ENCODE measurements at regions not wholly inside any gene's neighbourhood (a gene's known extent, or its start where the extent isn't known, plus 50 kb on each side); places are given as distances from the start of the nearest gene placed in this dataset.

- no peak overlapping the region for H3K4me3 ChIP-seq (ENCODE audit: low read depth, low read length)
- TF ChIP-seq CTCF (IDR thresholded peaks at IDR 0.05; ENCODE audit: low read depth, low read length, missing control alignments): no peak
- no peak for DNase-seq (ENCODE audit: low read depth)
Measured at GRCh38 chr6:16912756-16913155, 151.5 kb upstream of the ATXN1 start.

- no peak overlapping the region for H3K4me3 ChIP-seq (ENCODE audit: low read depth, low read length)
- TF ChIP-seq CTCF (IDR thresholded peaks at IDR 0.05; ENCODE audit: low read depth, low read length, missing control alignments): no peak
- DNase-seq (ENCODE audit: low read depth): no peak
Measured at GRCh38 chr6:16911088-16911487, 149.8 kb upstream of the ATXN1 start.

GRCh38 chr6:16909658-16910360 lies 148.5 kb upstream of the ATXN1 start:
- no peak overlapping the region for H3K4me3 ChIP-seq (ENCODE audit: low read depth, low read length)
- DNase-seq (ENCODE audit: low read depth): no peak
- TF ChIP-seq CTCF (IDR thresholded peaks at IDR 0.05; ENCODE audit: low read depth, low read length, missing control alignments): no peak

GRCh38 chr6:16907991-16908390 lies 146.7 kb upstream of the ATXN1 start:
- H3K4me3 ChIP-seq (ENCODE audit: low read depth, low read length): no peak overlapping the region
- DNase-seq (ENCODE audit: low read depth): no peak
- TF ChIP-seq CTCF (IDR thresholded peaks at IDR 0.05; ENCODE audit: low read depth, low read length, missing control alignments): no peak

GRCh38 chr6:16904957-16905356 lies 143.7 kb upstream of the ATXN1 start:
- DNase-seq (ENCODE audit: low read depth): no peak
- no peak overlapping the region for H3K4me3 ChIP-seq (ENCODE audit: low read depth, low read length)
- TF ChIP-seq CTCF (IDR thresholded peaks at IDR 0.05; ENCODE audit: low read depth, low read length, missing control alignments): no peak

- no peak overlapping the region for H3K4me3 ChIP-seq (ENCODE audit: low read depth, low read length)
- no peak for TF ChIP-seq CTCF (IDR thresholded peaks at IDR 0.05; ENCODE audit: low read depth, low read length, missing control alignments)
- no peak for DNase-seq (ENCODE audit: low read depth)
Measured at GRCh38 chr6:16903470-16903869, 142.2 kb upstream of the ATXN1 start.

GRCh38 chr6:16902502-16902901 lies 141.2 kb upstream of the ATXN1 start:
- no peak for TF ChIP-seq CTCF (IDR thresholded peaks at IDR 0.05; ENCODE audit: low read depth, low read length, missing control alignments)
- no peak overlapping the region for H3K4me3 ChIP-seq (ENCODE audit: low read depth, low read length)
- no peak for DNase-seq (ENCODE audit: low read depth)

Data from GM12864 (cell line).